ENCODE measurements at regions not wholly inside any gene's neighbourhood (a gene's known extent, or its start where the extent isn't known, plus 50 kb on each side); places are given as distances from the start of the nearest gene placed in this dataset.

DNA sequence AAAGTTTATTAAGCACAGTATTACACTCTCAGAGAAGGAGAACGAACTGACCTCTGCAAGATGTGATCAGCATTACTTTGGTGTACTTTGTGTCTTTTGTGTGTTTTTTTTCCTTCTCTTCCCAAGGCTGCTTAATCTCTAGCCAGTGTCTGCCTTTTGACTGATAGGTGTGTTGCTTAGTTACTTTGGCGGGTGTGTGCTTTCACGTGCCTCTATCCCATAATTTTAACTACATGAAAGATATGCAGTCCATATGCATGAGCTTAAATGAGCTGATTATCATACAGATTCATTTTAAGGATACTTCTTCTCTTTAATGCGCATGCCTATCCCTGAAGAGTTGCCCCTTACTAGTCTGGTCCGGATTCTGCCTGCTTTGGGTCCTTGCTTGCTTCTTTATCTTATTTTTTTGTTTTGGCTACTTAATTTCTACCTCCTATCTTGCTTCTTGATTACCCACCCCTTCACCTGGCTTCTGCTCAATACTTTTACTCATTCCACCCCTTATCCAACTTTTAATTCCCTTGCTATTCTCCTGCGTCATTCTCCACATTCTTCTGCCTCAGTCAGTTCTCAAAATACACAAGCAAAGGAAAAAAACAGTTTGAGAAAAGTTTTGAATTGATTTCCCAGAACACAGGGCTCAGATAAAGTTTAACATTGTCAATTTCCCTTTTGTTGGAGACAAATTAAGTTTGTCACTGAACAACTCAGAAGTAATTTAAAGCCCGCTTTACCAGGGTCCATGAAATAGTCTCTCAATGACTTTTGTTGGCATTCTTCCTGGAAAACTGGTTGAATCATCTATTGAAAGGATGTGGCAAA, 182.0 kb downstream of the TENT5D start:
- TF ChIP-seq, protein P1, sequence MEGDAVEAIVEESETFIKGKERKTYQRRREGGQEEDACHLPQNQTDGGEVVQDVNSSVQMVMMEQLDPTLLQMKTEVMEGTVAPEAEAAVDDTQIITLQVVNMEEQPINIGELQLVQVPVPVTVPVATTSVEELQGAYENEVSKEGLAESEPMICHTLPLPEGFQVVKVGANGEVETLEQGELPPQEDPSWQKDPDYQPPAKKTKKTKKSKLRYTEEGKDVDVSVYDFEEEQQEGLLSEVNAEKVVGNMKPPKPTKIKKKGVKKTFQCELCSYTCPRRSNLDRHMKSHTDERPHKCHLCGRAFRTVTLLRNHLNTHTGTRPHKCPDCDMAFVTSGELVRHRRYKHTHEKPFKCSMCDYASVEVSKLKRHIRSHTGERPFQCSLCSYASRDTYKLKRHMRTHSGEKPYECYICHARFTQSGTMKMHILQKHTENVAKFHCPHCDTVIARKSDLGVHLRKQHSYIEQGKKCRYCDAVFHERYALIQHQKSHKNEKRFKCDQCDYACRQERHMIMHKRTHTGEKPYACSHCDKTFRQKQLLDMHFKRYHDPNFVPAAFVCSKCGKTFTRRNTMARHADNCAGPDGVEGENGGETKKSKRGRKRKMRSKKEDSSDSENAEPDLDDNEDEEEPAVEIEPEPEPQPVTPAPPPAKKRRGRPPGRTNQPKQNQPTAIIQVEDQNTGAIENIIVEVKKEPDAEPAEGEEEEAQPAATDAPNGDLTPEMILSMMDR (conservative IDR thresholded peaks at IDR 0.05; ENCODE audit: low read depth, low read length): no peak
- H3K4me3 ChIP-seq (ENCODE audit: low read length): no peak overlapping the region
- DNase-seq (ENCODE audit: low read depth): no peak
